H1 (cell line): ENCODE measurements at regions not wholly inside any gene's neighbourhood (a gene's known extent, or its start where the extent isn't known, plus 50 kb on each side); places are given as distances from the start of the nearest gene placed in this dataset.

ENCODE experiments used
- ATF3 ChIP-seq: IDR thresholded peaks from 2 replicates; pipeline ENCODE4 v1.6.1; 2011; ENCODE audit warnings: low read depth, mild to moderate bottlenecking, low read length; ENCODE audit not compliant: insufficient read depth
- CHD7 ChIP-seq: fragments of 300-600 bp; sonication (generic); IDR thresholded peaks from 2 replicates; pipeline ENCODE4 v1.7.1; 2012; ENCODE audit warnings: low read length, moderate library complexity, mild to moderate bottlenecking, inconsistent platforms; ENCODE audit not compliant: insufficient replicate concordance
- CREB1 ChIP-seq: IDR thresholded peaks from 2 replicates; pipeline ENCODE4 v1.6.1; 2012; ENCODE audit warnings: inconsistent platforms
- KDM1A ChIP-seq: fragments of 200-600, 300-600 bp; sonication (generic); IDR thresholded peaks from 2 replicates; pipeline ENCODE4 v1.7.1; 2016; ENCODE audit warnings: mild to moderate bottlenecking, low read length, borderline replicate concordance
- MAFK ChIP-seq: IDR thresholded peaks from 2 replicates; pipeline ENCODE4 v1.6.1; 2012; ENCODE audit warnings: low read depth, mild to moderate bottlenecking, improper control_type of control experiment, low read length
- PHF8 ChIP-seq: fragments of 200-600 bp; sonication (generic); conservative IDR thresholded peaks from 2 replicates; pipeline ENCODE4 v1.7.1; 2012; ENCODE audit warnings: low read depth, mild to moderate bottlenecking, inconsistent platforms, low read length, moderate library complexity

GRCh38 chr13:106835477-106835876, 267.5 kb upstream of the ARGLU1 start (continued):
- no peak for TF ChIP-seq CHD7
- TF ChIP-seq CREB1, result no peak
- TF ChIP-seq PHF8, result no peak
- TF ChIP-seq MAFK, result no peak
- no peak for TF ChIP-seq KDM1A
- TF ChIP-seq ATF3, result no peak
